ENCODE measurements at regions not wholly inside any gene's neighbourhood (a gene's known extent, or its start where the extent isn't known, plus 50 kb on each side); places are given as distances from the start of the nearest gene placed in this dataset.

Small RNA genes lying in the stretch of these regions (microRNA-seq; reads per million reads assigned to microRNA genes)
- gene MIR4444-2 (ENCODE audit: borderline number of aligned reads in 2 of 2, borderline replicate concordance in 1 of 2), result 0 reads per million in 2 donors

All from right atrium auricular region (tissue), 2 donors.